PFSK-1 (cell line): ENCODE measurements at regions not wholly inside any gene's neighbourhood (a gene's known extent, or its start where the extent isn't known, plus 50 kb on each side); places are given as distances from the start of the nearest gene placed in this dataset.

ENCODE experiments used
- FOXP2 ChIP-seq: optimal IDR thresholded peaks from 2 replicates; pipeline ENCODE3; 2011; ENCODE audit warnings: borderline replicate concordance, control low read depth, inconsistent platforms; ENCODE audit not compliant: insufficient read depth; ENCODE audit errors: extremely low read length, extremely low read depth
- POLR2AphosphoS5 ChIP-seq: IDR thresholded peaks from 2 replicates; pipeline ENCODE4 v1.6.1; 2012; ENCODE audit warnings: low read depth, mild to moderate bottlenecking, control low read depth, low read length, moderate library complexity
- SIN3A ChIP-seq: IDR thresholded peaks from 2 replicates; pipeline ENCODE4 v1.6.1; 2012; ENCODE audit warnings: mild to moderate bottlenecking, low read length, moderate library complexity, borderline replicate concordance; ENCODE audit not compliant: insufficient read depth
- TF ChIP-seq, protein P1 (sequence below), 2 experiments: IDR thresholded peaks; 2 replicates each; pipeline versions ENCODE4 v1.6.1 to v1.8.0; 2011 to 2012; ENCODE audit warnings: low read depth in 2 of 2, low read length in 2 of 2, control low read depth in 1 of 2, inconsistent platforms in 1 of 2, mild to moderate bottlenecking in 1 of 2, moderate library complexity in 1 of 2; ENCODE audit not compliant: insufficient read depth in 1 of 2

- TF ChIP-seq POLR2AphosphoS5 (no peak), SIN3A (no peak), FOXP2 (no peak)
- TF ChIP-seq, protein P1, sequence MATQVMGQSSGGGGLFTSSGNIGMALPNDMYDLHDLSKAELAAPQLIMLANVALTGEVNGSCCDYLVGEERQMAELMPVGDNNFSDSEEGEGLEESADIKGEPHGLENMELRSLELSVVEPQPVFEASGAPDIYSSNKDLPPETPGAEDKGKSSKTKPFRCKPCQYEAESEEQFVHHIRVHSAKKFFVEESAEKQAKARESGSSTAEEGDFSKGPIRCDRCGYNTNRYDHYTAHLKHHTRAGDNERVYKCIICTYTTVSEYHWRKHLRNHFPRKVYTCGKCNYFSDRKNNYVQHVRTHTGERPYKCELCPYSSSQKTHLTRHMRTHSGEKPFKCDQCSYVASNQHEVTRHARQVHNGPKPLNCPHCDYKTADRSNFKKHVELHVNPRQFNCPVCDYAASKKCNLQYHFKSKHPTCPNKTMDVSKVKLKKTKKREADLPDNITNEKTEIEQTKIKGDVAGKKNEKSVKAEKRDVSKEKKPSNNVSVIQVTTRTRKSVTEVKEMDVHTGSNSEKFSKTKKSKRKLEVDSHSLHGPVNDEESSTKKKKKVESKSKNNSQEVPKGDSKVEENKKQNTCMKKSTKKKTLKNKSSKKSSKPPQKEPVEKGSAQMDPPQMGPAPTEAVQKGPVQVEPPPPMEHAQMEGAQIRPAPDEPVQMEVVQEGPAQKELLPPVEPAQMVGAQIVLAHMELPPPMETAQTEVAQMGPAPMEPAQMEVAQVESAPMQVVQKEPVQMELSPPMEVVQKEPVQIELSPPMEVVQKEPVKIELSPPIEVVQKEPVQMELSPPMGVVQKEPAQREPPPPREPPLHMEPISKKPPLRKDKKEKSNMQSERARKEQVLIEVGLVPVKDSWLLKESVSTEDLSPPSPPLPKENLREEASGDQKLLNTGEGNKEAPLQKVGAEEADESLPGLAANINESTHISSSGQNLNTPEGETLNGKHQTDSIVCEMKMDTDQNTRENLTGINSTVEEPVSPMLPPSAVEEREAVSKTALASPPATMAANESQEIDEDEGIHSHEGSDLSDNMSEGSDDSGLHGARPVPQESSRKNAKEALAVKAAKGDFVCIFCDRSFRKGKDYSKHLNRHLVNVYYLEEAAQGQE (IDR thresholded peaks at IDR 0.05; ENCODE audit: insufficient read depth in 1 of 2, low read depth in 2 of 2, low read length in 2 of 2): no peak
These were observed 500.4 kb upstream of the PSMD7 start for GRCh38 chr16:73796241-73796640.
